ENCODE measurements at regions not wholly inside any gene's neighbourhood (a gene's known extent, or its start where the extent isn't known, plus 50 kb on each side); places are given as distances from the start of the nearest gene placed in this dataset.

DNA sequence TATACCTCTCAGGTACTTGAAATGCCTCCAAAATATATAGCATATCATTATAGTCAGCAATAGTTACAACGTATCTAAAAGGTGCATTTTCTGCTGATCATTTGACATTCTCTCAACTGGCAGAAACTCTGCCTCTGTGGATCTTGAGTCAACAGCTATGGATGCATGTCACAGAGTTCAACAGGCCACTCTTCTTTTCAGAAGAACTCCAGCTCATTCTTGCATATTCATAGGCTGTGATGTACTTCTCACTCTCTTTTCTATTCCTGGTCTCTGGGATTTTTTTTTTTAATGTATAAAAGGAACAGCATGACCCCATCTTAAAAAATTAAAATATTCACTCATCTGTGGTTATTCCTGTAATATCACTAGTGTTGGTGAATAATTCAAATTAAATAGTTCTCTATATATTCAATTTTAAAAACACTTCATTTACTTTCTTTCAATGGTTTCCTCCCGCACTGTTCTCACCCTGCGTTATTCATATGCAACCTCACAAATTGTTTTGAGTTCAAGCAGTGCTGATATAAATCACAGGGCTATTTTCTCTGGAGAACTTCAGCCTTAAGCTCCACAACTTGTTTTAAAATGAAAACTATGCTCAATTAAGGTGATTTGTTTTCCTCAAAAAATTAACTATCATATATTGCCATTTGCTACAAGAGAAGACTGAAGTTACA lies 1111.2 kb upstream of the ADGRL3 start:
- no peak overlapping the region for H3K4me3 ChIP-seq (replicated peaks in 1 of 3; ENCODE audit: insufficient read depth in 1 of 3, low read depth in 1 of 3, low read length in 3 of 3)
- H3K9ac ChIP-seq (replicated peaks; ENCODE audit: extremely low read depth, insufficient read depth, low read length), result no peak overlapping the region
- DNase-seq (ENCODE audit: low read depth, low spot score), result no peak
- no peak overlapping the region for H3K27ac ChIP-seq (ENCODE audit: insufficient read depth, low read depth, low read length)
- no peaks in the 10 kb centered on the region for H3K36me3 ChIP-seq (ENCODE audit: control insufficient read depth in 2 of 2, extremely low read depth in 1 of 2, insufficient read depth in 2 of 2, low read length in 2 of 2)
- H3K27me3 ChIP-seq (ENCODE audit: control insufficient read depth in 2 of 2, insufficient read depth in 2 of 2, low read length in 2 of 2), result no peaks in the 10 kb centered on the region
- H3K9me3 ChIP-seq (replicated peaks; ENCODE audit: control insufficient read depth, insufficient read depth, low read length), result no peaks in the 10 kb centered on the region
- no peaks in the 10 kb centered on the region for H3K9me1 ChIP-seq (replicated peaks; ENCODE audit: control insufficient read depth, extremely low read depth, insufficient read depth, low read length)
- intact Hi-C loops (cut with micrococcal nuclease) (no loop called here), dilution Hi-C loops (cut with MboI; ENCODE audit: extremely low pct_ligation_motif_present, low sequenced_read_pairs) (no loop called here)
- TF ChIP-seq, protein P1, sequence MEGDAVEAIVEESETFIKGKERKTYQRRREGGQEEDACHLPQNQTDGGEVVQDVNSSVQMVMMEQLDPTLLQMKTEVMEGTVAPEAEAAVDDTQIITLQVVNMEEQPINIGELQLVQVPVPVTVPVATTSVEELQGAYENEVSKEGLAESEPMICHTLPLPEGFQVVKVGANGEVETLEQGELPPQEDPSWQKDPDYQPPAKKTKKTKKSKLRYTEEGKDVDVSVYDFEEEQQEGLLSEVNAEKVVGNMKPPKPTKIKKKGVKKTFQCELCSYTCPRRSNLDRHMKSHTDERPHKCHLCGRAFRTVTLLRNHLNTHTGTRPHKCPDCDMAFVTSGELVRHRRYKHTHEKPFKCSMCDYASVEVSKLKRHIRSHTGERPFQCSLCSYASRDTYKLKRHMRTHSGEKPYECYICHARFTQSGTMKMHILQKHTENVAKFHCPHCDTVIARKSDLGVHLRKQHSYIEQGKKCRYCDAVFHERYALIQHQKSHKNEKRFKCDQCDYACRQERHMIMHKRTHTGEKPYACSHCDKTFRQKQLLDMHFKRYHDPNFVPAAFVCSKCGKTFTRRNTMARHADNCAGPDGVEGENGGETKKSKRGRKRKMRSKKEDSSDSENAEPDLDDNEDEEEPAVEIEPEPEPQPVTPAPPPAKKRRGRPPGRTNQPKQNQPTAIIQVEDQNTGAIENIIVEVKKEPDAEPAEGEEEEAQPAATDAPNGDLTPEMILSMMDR (IDR thresholded peaks at IDR 0.05; ENCODE audit: extremely low read depth in 1 of 2, insufficient read depth in 1 of 2, low read depth in 1 of 2, low read length in 2 of 2), result no peak
- TF ChIP-seq FOS (IDR thresholded peaks at IDR 0.05; ENCODE audit: borderline replicate concordance, insufficient read depth, low read length), result no peak
- TF ChIP-seq MYC (IDR thresholded peaks at IDR 0.05; ENCODE audit: low read depth, low read length), result no peak
- no peak for TF ChIP-seq JUN (IDR thresholded peaks at IDR 0.05; ENCODE audit: borderline replicate concordance, insufficient read depth, insufficient read length, low read depth)
- no peak for TF ChIP-seq POLR2A (IDR thresholded peaks at IDR 0.05; ENCODE audit: low read depth, low read length)
- TF ChIP-seq POLR2AphosphoS5 (IDR thresholded peaks at IDR 0.05; ENCODE audit: insufficient read depth, low read depth, low read length), result no peak
- TF ChIP-seq EZH2 (IDR thresholded peaks at IDR 0.05; ENCODE audit: borderline replicate concordance, low read depth, low read length, severe bottlenecking), result no peak
- TF ChIP-seq, protein P2, sequence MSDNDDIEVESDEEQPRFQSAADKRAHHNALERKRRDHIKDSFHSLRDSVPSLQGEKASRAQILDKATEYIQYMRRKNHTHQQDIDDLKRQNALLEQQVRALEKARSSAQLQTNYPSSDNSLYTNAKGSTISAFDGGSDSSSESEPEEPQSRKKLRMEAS (IDR thresholded peaks at IDR 0.05; ENCODE audit: insufficient read depth, insufficient read length), result no peak
- TF ChIP-seq GATA2 (IDR thresholded peaks at IDR 0.05; ENCODE audit: insufficient read depth, insufficient read length, low read depth, low read length), result no peak
- H2AFZ ChIP-seq (ENCODE audit: low read depth, low read length), result no peak overlapping the region
- no TSS peak for BruUV-seq (replicated peaks)
- H3K79me2 ChIP-seq (ENCODE audit: control insufficient read depth, insufficient read depth, low read length), result no peaks in the 10 kb centered on the region
- ChIA-PET POLR2A (no interaction called here), CTCF (no interaction called here)
- no peak for FAIRE-seq
- H3K4me2 ChIP-seq (ENCODE audit: insufficient read depth, low read length), result no peak overlapping the region
- H4K20me1 ChIP-seq (replicated peaks; ENCODE audit: control insufficient read depth, extremely low read depth, insufficient read depth, low read length), result no peaks in the 10 kb centered on the region
- no peaks in the 10 kb centered on the region for H3K4me1 ChIP-seq (ENCODE audit: control insufficient read depth, extremely low read depth, insufficient read depth, low read length)
